Thymus (tissue), 11 donors: ENCODE measurements at regions not wholly inside any gene's neighbourhood (a gene's known extent, or its start where the extent isn't known, plus 50 kb on each side); places are given as distances from the start of the nearest gene placed in this dataset.

Experiments
- DNase-seq, 9 donors: peaks; one replicate each; pipeline ENCODE4 v3.0.0-alpha.2; 2013; ENCODE audit warnings: low spot score in 9 of 9, low read depth in 6 of 9, missing footprints in 1 of 9
- H3K27ac ChIP-seq, 2 donors: one replicate each; pipeline ENCODE4 v1.5.1; 2013; ENCODE audit warnings: control low read depth in 1 of 2, low read depth in 1 of 2, low read length in 1 of 2, mild to moderate bottlenecking in 1 of 2, moderate library complexity in 1 of 2
- H3K27me3 ChIP-seq, 2 donors: one replicate each; pipeline ENCODE4 v1.5.1; 2013; ENCODE audit warnings: low read length in 1 of 2; ENCODE audit not compliant: control insufficient read depth in 2 of 2, insufficient read depth in 1 of 2
- H3K36me3 ChIP-seq, 2 donors: one replicate each; pipeline ENCODE4 v1.5.1; 2013; ENCODE audit warnings: low read length in 1 of 2, mild to moderate bottlenecking in 1 of 2, moderate library complexity in 1 of 2; ENCODE audit not compliant: control insufficient read depth in 2 of 2, insufficient read depth in 2 of 2
- H3K4me1 ChIP-seq, 2 donors: one replicate each; pipeline ENCODE4 v1.5.1; 2013; ENCODE audit warnings: low read length in 2 of 2; ENCODE audit not compliant: control insufficient read depth in 2 of 2, insufficient read depth in 2 of 2
- H3K4me3 ChIP-seq, 2 donors: one replicate each; pipeline ENCODE4 v1.5.1; 2013; ENCODE audit warnings: low read length in 2 of 2, control low read depth in 1 of 2, mild to moderate bottlenecking in 1 of 2
- H3K9me3 ChIP-seq, 2 donors: one replicate each; pipeline ENCODE4 v1.5.1; 2013; ENCODE audit warnings: low read length in 1 of 2, mild to moderate bottlenecking in 1 of 2; ENCODE audit not compliant: control insufficient read depth in 2 of 2, insufficient read depth in 1 of 2
- WGBS: extraction: QIAGEN DNeasy Blood & Tissue Kit; methylation state at CpG from one replicate; pipeline ENCODE4 v1.1.7; 2013; 5-methylcytosine and 5-hydroxymethylcytosine counted together
- donor health status: healthy.

GRCh38 chr12:18794000-18794399, 56.1 kb downstream of the CAPZA3 start:
- no peak for DNase-seq
- H3K27ac ChIP-seq: no peak overlapping the region
- no peaks in the 10 kb centered on the region for H3K4me1 ChIP-seq
- no peaks in the 10 kb centered on the region for H3K9me3 ChIP-seq
- H3K27me3 ChIP-seq: no peaks in the 10 kb centered on the region
- H3K36me3 ChIP-seq: no peaks in the 10 kb centered on the region
- H3K4me3 ChIP-seq: no peak overlapping the region

DNA sequence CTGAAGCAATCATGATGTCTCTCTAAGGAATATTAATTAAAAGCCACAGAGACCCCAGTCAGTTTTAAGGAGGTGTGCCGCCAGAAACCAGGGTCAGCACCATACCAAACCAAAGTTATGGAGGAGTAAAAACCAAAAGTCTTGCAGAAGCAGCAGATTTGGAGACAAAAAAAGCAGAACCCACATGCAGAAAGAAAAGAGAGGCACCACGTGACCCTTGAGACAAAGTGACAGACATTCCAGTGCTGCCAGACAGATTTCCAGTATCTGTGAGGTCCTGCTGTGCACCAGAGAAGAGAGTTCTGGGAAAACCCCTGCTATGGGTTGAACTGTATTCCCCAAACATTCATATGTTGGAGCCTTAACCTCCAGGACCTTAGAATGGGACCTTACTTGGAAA, 59.7 kb downstream of the CAPZA3 start:
- Histone ChIP-seq H3K36me3 (no peaks in the 10 kb centered on the region), H3K27me3 (no peaks in the 10 kb centered on the region), H3K4me3 (no peak overlapping the region), H3K9me3 (no peaks in the 10 kb centered on the region), H3K27ac (no peak overlapping the region), H3K4me1 (no peaks in the 10 kb centered on the region)
- no peak for DNase-seq
- WGBS: 87% methylated on average over 2 of the region's 2 CpGs

DNA sequence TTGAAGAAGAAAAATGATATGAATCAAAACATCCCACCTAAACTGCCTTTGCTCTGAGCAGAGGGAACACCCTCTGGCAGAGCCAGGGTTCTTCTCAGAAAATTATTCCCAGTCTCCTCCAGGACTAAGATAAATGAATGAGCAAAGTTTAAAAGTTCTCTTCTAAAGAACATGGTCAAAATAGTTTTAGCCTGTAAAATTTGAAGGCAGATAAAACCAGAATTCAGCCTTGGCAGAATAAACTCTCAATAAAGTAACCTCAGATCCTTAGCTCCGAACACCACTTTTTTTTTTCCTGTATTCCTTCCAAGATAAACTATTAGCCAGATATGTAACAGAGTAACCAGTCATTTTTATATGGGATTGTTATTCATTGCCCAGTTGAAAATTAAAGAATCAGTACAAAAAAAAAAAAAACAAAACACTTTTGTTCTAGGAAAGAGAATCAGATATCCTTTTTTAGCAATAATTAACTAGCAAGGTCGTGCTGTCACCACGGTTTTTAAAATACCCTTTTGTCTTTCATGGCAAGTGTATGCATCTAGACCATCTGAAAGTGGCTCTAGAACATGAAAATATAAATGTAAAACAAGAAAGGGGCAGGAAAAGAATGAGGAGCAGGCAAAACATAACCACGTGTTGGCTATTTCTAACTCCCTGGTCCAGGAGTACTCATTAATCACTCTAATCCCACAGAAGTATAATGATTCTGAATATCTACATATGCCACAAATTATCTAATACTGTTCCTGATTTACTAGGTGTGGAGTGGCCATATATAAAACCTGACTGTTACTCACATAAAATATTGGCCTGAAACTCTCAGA, 60.8 kb downstream of the CAPZA3 start:
- H3K4me1 ChIP-seq: no peaks in the 10 kb centered on the region
- no peak overlapping the region for H3K27ac ChIP-seq
- no peak for DNase-seq
- 84% methylated on average over 4 of the region's 4 CpGs for WGBS
- H3K4me3 ChIP-seq: no peak overlapping the region
- H3K9me3 ChIP-seq: no peaks in the 10 kb centered on the region
- no peaks in the 10 kb centered on the region for H3K27me3 ChIP-seq
- no peaks in the 10 kb centered on the region for H3K36me3 ChIP-seq

- H3K4me3 ChIP-seq: no peak overlapping the region
- H3K9me3 ChIP-seq: no peaks in the 10 kb centered on the region
- H3K36me3 ChIP-seq: no peaks in the 10 kb centered on the region
- no peaks in the 10 kb centered on the region for H3K4me1 ChIP-seq
- H3K27ac ChIP-seq: no peak overlapping the region
- 90% methylated on average over 1 of the region's 1 CpG for WGBS
- H3K27me3 ChIP-seq: no peaks in the 10 kb centered on the region
- no peak for DNase-seq
These were observed 61.6 kb downstream of the CAPZA3 start for GRCh38 chr12:18799561-18799960.

DNA sequence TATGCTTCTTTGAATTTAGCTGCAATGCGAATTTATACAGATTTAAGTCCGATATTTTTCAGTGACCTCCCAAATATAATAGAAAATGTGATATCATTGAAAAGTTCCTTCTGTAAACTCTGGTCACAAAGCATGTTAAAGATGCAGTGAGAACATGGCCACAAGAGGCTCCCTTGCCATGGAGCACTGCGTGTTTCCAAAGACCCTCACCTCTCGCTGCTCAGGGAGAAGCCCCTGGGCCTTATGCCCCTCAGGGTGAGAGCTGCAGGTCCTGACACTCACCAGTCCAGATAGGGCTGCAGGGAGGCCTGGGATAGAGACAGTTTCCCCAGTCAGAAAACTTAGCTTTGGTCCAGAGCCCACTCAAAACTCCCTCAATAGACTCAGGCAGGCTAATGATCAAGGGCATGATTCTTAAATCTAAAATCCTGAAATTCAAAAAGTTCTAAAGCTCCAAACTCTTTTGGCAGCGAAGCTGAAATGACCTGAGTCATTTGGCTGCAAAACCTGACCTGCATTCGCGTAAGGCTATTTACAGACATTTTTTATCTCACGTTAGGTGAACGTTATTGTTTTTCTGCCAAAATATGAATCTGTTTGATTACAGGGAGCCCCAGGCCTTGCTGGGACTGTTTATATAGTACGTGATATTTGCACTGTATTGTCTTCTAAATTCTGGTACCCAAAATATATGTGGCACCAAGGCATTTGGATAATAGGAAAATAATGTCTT, 67.8 kb downstream of the CAPZA3 start:
- H3K27me3 ChIP-seq: no peaks in the 10 kb centered on the region
- H3K4me3 ChIP-seq: no peak overlapping the region
- WGBS: 93% methylated on average over 10 of the region's 10 CpGs
- no peaks in the 10 kb centered on the region for H3K36me3 ChIP-seq
- H3K9me3 ChIP-seq: peaks cover 0 to 2% of the 10 kb centered on the region in 2 donors
- no peak overlapping the region for H3K27ac ChIP-seq
- no peak for DNase-seq
- no peaks in the 10 kb centered on the region for H3K4me1 ChIP-seq

GRCh38 chr12:18807714-18808113, 69.8 kb downstream of the CAPZA3 start:
- no peaks in the 10 kb centered on the region for H3K27me3 ChIP-seq
- H3K4me3 ChIP-seq: no peak overlapping the region
- peaks cover 0 to 2% of the 10 kb centered on the region in 2 donors for H3K9me3 ChIP-seq
- DNase-seq: no peak
- H3K27ac ChIP-seq: no peak overlapping the region
- no peaks in the 10 kb centered on the region for H3K36me3 ChIP-seq
- no peaks in the 10 kb centered on the region for H3K4me1 ChIP-seq
- 94% methylated on average over 3 of the region's 3 CpGs for WGBS

DNA sequence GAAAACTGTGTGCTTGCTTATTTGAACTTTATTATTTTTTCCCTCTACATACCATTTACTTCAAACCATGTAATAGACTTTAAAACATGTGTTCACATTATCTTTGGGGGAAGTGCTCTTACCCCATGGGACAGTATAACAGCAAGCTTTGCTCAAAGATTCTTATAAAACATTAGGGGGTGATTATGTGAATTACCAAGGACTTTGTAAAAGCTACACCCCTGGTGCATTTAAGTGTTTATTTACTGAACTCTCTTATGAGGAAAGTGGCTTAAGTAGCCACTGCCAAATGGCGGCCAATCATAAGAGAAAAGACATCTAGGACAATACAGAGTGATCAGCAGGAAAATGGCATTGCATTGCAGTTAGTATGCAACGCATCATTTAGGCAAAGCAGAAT, 70.3 kb downstream of the CAPZA3 start:
- DNase-seq: no peak
- 95% methylated on average over 2 of the region's 2 CpGs for WGBS
- Histone ChIP-seq H3K4me1 (no peaks in the 10 kb centered on the region), H3K4me3 (no peak overlapping the region), H3K27me3 (no peaks in the 10 kb centered on the region), H3K9me3 (peaks cover 0 to 2% of the 10 kb centered on the region in 2 donors), H3K27ac (no peak overlapping the region), H3K36me3 (no peaks in the 10 kb centered on the region)

- no peaks in the 10 kb centered on the region for H3K27me3 ChIP-seq
- H3K4me1 ChIP-seq: no peaks in the 10 kb centered on the region
- 95% methylated on average over 10 of the region's 10 CpGs for WGBS
- H3K36me3 ChIP-seq: no peaks in the 10 kb centered on the region
- no peak overlapping the region for H3K27ac ChIP-seq
- DNase-seq: no peak
- H3K4me3 ChIP-seq: no peak overlapping the region
- no peaks in the 10 kb centered on the region for H3K9me3 ChIP-seq
These were observed 72.8 kb downstream of the CAPZA3 start for GRCh38 chr12:18810537-18811253.

DNA sequence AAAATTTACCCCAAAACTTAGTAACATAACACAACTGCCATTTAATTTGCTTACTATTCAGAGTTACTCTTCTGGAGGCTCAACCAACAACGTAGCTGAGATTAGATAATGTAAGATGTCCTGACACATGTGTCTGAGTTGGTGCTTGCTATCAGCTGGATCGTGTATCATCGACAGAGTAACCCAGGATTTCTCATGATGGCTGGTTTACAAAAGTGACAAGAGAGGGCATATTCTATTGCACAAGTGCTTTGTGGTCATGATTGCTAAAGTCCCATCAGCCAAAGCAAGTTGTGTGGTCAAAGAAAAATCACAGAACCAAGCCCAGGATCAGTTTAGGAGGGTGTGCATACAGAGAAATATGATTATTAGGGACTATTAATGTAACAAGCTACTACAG, 73.4 kb downstream of the CAPZA3 start:
- H3K27me3 ChIP-seq: no peaks in the 10 kb centered on the region
- DNase-seq: no peak
- H3K36me3 ChIP-seq: no peaks in the 10 kb centered on the region
- H3K4me3 ChIP-seq: no peak overlapping the region
- H3K9me3 ChIP-seq: no peaks in the 10 kb centered on the region
- no peaks in the 10 kb centered on the region for H3K4me1 ChIP-seq
- H3K27ac ChIP-seq: no peak overlapping the region
- 90% methylated on average over 3 of the region's 3 CpGs for WGBS
